ENCODE measurements at regions not wholly inside any gene's neighbourhood (a gene's known extent, or its start where the extent isn't known, plus 50 kb on each side); places are given as distances from the start of the nearest gene placed in this dataset.

GRCh38 chr12:90027041-90027440 lies 318.4 kb upstream of the ATP2B1 start:
- no peak for TF ChIP-seq CTCF (IDR thresholded peaks at IDR 0.05)
- TF ChIP-seq POLR2A (IDR thresholded peaks at IDR 0.05) = no peak
